ENCODE measurements at regions not wholly inside any gene's neighbourhood (a gene's known extent, or its start where the extent isn't known, plus 50 kb on each side); places are given as distances from the start of the nearest gene placed in this dataset.
"Not testable (repeated sequence)": the region's sequence is repeated elsewhere in the genome, so short reads cannot be mapped to it uniquely, and the experiment has no call there.

- DNase-seq (ENCODE audit: low read depth in 3 of 3) = no peak
Observed at GRCh38 chr12:19988459-19988873, 379.9 kb upstream of the PDE3A start.

DNA sequence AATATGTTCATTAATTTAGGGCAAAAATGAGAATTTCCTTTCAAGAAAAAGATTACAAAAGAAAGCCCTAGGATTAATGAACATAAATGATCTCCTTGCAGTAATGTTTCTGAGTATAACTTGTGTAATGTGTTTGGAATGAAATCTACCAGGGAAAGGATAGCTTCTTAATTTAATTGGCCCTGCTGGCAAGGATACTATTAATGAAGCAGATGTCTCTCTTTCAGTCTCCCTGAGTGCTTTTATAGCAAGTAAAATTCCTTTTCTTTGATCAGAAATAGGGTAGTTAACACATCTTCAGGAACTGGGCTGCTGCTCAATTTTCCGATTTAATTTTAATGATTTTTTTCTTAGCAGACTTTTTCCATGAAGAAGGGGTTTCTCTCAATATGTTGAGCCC is 379.4 kb upstream of the PDE3A start:
- no peak for DNase-seq (ENCODE audit: low read depth in 3 of 3)

DNA sequence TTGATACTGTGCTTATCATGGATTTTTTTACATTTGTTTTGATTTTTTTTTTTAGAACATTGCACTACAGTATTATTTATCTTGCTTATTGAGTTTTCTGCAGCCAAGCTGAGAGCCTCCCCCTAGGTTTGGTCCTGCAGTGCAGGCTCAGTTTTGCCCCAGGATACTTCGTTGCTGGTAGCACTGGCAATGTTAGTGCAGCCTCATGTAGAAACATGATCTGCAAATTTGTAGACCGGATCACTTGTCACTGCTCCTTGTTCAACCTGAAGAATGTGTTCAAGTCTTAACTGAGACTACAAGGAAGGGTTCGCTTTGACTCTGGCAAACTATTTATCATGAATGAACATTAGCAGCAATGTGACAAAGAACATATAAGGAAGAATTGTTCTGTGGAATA is 377.2 kb upstream of the PDE3A start:
- DNase-seq (ENCODE audit: low read depth in 3 of 3) = no peak

- DNase-seq (ENCODE audit: low read depth in 3 of 3) = no peak
Observed at GRCh38 chr12:19992311-19992710, 376.0 kb upstream of the PDE3A start.

DNA sequence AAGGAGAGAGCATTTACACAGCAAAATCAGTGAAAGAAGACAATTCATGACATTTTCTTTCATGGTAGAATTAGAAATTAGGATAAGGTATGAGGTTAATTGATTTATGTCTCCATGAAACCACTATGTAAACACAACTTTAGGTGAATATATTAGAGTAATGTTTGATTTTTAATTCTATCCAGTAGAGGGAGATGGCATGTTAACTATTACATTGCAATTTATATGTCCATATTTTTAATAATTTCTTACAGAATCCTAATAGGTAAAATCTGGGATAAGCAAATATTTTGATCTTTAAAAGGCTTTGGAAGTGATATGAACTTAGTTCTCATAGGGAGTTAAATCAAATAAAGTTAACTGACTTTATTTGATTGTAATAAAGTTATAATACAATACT is 373.4 kb upstream of the PDE3A start:
- DNase-seq (ENCODE audit: low read depth in 3 of 3) = no peak

DNA sequence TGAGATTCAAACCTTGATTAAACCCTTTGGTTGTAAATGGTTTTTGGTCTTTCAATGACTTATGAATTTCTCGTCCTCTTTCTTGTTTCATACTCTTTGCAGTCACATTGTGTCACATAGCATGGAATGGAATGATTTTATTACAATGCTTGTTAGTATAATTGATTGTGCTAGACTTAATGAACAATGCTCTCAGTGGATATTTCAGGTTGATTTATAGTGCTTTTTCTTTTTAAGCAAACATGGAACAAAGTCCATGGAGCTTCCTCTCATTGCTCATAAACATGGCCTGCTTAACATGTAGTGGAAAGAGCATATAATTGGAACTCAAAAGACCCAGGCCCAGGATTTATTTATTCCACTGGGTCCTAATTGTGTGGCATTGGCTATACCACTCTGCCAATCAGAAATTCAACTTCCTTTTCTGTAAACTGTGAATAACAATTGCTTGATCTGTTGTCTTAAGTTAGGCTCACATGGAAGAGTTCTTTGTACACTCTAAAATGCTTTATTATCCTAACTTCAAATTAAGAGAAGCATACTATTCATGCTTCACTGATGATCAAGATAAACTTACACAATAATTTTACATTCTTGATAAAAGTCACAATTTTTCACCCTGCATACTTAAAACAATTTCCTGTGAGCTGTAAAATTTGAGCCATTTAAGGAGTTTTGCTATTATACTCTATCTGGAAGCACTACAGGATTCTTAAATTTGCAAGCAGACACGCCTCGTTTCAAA is 370.5 kb upstream of the PDE3A start:
- no peak for DNase-seq (ENCODE audit: low read depth in 3 of 3)

GRCh38 chr12:19998411-19998810 is 369.9 kb upstream of the PDE3A start:
- DNase-seq (ENCODE audit: low read depth in 3 of 3) = no peak

- DNase-seq (ENCODE audit: low read depth in 3 of 3) = no peak
Observed at GRCh38 chr12:19998961-19999804, 369.2 kb upstream of the PDE3A start.

GRCh38 chr12:19999805-20000138 is 368.6 kb upstream of the PDE3A start:
- DNase-seq (ENCODE audit: low read depth in 3 of 3) = no peak

GRCh38 chr12:20000229-20000849 is 368.0 kb upstream of the PDE3A start:
- no peak for DNase-seq (ENCODE audit: low read depth in 3 of 3)

GRCh38 chr12:20003252-20003651 is 365.1 kb upstream of the PDE3A start:
- no peak for DNase-seq (ENCODE audit: low read depth in 3 of 3)

- no peak for DNase-seq (ENCODE audit: low read depth in 3 of 3)
Observed at GRCh38 chr12:20004952-20005351, 363.4 kb upstream of the PDE3A start.

- DNase-seq (ENCODE audit: low read depth in 3 of 3) = no peak
Observed at GRCh38 chr12:20006871-20007730, 361.2 kb upstream of the PDE3A start.

- not testable (repeated sequence) for DNase-seq (ENCODE audit: low read depth in 3 of 3)
Observed at GRCh38 chr12:20009965-20010364, 358.4 kb upstream of the PDE3A start.

DNA sequence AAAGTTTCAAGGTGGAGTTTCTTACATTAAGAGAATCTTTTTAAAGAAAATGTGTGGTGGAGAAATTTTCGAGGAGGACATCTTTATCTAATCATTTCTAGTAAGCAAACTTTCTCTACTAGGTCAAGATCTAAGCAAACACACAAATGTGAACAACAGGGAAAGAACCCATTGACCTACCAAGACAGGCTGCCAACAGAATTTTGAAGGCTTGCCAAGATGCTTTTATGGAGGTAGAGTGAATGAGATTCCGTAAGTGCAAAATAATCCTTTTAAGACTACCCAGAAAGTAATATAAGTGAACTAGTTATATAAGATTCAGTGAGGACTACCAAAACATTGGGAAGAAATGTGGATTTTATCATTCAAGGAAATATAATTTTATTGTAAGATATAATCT is 357.1 kb upstream of the PDE3A start:
- no peak for DNase-seq (ENCODE audit: low read depth in 3 of 3)

- DNase-seq (ENCODE audit: low read depth in 3 of 3) = no peak
Observed at GRCh38 chr12:20017802-20018201, 350.5 kb upstream of the PDE3A start.

DNA sequence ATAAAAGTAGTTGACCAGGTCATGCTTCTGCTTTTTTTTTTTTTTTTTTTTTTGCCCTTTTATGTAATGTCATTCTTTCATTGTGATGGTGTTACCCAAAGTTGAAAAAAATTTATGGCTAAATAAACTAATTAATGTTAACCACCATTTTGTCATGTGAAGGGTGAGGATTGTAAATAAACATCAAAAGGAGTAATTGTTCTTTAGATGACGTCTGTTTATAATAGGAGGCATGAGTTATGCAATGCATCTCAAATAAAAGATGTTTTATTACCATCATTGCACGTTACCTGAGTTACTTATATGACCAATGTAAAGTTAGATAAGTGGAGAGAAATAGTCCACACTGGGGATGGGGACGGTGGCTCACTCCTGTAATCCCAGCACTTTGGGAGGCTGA is 349.9 kb upstream of the PDE3A start:
- DNase-seq (ENCODE audit: low read depth in 3 of 3) = no peak

DNA sequence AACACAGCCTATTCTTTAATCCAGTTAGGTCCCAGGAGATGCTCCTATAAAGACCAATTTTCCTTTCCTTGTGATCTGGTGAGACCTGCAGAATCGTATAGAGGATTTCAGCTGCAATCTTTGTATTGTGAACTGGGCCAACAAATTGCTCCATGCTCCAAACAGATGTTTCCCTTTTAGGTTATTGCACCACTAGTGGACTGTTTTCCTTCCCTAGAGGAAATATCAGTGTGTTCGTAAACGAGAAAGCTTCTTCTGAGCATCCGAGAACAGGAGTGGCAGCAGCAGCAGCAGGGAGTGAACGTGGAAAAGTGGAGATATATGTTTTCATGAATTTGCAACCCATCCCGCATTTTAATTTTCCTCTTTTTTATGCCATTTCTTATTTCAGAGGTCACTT is 344.1 kb upstream of the PDE3A start:
- no peak for DNase-seq (ENCODE audit: low read depth in 3 of 3)

- no peak for DNase-seq (ENCODE audit: low read depth in 3 of 3)
Observed at GRCh38 chr12:20028033-20028432, 340.3 kb upstream of the PDE3A start.

GRCh38 chr12:20030826-20031225 is 337.5 kb upstream of the PDE3A start:
- no peak for DNase-seq (ENCODE audit: low read depth in 3 of 3)

DNA sequence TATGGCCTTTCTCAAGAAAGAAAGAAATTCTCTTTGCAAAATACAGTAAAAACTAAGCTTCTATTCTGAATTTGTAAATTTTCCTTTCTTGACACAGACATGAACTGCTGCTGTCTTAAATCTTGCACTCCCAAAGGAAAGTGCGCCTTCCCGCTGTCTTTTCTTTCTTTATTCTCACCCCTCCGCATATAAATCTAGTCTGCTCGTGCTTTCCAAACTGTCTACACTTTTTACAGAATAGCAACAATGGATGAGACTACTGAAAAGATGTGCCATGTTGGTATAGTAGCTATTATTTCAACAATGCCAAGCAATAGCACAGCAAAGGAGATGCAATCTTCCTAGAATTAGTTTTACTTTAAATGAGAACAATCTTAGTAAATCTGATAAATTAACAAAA is 328.8 kb upstream of the PDE3A start:
- DNase-seq (ENCODE audit: low read depth in 3 of 3) = no peak

- DNase-seq (ENCODE audit: low read depth in 3 of 3) = no peak
Observed at GRCh38 chr12:20040184-20040583, 328.2 kb upstream of the PDE3A start.

Data from stimulated activated CD4-positive, alpha-beta T cell treated with anti-CD3 and anti-CD28 coated beads, TNF-alpha, amount 100 ng/mL, for 24 hours (primary cell).